ENCODE measurements at regions not wholly inside any gene's neighbourhood (a gene's known extent, or its start where the extent isn't known, plus 50 kb on each side); places are given as distances from the start of the nearest gene placed in this dataset.

GRCh38 chr9:118515947-118516346 lies 811.7 kb downstream of the TLR4 start:
- TF ChIP-seq TAF1 (IDR thresholded peaks at IDR 0.05; ENCODE audit: borderline replicate concordance, insufficient read depth, low read length): no peak
- TF ChIP-seq FOXP2 (optimal IDR thresholded peaks at IDR 0.05; ENCODE audit: borderline replicate concordance, extremely low read depth, extremely low read length, insufficient read depth): no peak
- no peak for TF ChIP-seq POLR2AphosphoS5 (IDR thresholded peaks at IDR 0.05; ENCODE audit: low read depth, low read length)
- TF ChIP-seq SIN3A (IDR thresholded peaks at IDR 0.05; ENCODE audit: borderline replicate concordance, insufficient read depth, low read length): no peak
- TF ChIP-seq REST (IDR thresholded peaks at IDR 0.05; ENCODE audit: insufficient read depth in 1 of 2, low read depth in 2 of 2, low read length in 2 of 2): no peak

- TF ChIP-seq POLR2AphosphoS5 (IDR thresholded peaks at IDR 0.05; ENCODE audit: low read depth, low read length): no peak
Measured at GRCh38 chr9:118521261-118521660, 817.1 kb downstream of the TLR4 start.

DNA sequence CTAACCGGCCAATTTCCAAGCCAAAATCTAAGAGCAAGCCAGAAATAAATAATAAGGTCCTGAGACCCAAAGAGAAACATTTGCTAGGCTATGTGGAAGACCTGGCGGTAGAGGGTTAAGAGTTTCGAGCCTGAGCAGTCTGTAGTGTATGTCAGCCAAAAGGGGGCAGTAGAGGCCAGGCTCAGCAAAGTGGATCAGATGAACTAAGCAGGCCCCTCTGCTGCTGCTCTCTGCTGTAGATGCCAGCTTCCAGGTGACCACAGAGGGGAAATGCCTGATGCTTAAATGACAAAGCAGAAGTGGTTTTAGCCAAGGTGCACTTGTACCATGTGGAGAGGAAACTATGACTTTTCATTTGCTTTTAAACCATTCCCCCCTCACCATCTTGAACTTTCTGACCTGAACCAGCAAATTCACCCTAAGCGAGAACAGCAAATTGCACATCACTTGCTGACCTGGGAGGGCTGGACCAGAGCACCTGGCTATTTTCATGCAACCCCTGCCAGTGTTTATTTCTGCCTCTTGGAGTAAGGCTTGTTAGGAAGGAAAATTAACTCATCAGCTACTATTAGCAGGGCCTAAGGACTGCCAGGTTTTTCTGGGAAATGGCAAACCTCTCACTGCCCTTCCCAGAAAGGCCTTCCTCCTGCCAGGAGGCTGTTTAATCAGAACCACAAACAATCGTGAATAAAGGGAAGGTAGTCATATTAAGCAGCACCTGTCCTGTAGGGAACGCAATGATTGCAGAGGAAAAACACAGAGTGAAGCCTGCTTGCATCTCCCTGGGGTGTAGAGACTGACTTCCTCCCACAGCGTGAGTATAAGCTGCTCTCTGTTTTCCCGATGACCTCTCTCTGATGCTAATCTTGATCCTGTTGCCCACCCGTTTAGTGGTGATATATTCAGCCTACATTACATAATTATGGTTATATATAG lies 818.2 kb downstream of the TLR4 start:
- no peak for TF ChIP-seq REST (IDR thresholded peaks at IDR 0.05; ENCODE audit: insufficient read depth in 1 of 2, low read depth in 2 of 2, low read length in 2 of 2)
- no peak for TF ChIP-seq SIN3A (IDR thresholded peaks at IDR 0.05; ENCODE audit: borderline replicate concordance, insufficient read depth, low read length)
- TF ChIP-seq POLR2AphosphoS5 (IDR thresholded peaks at IDR 0.05; ENCODE audit: low read depth, low read length): no peak
- no peak for TF ChIP-seq FOXP2 (optimal IDR thresholded peaks at IDR 0.05; ENCODE audit: borderline replicate concordance, extremely low read depth, extremely low read length, insufficient read depth)
- TF ChIP-seq TAF1 (IDR thresholded peaks at IDR 0.05; ENCODE audit: borderline replicate concordance, insufficient read depth, low read length): no peak

DNA sequence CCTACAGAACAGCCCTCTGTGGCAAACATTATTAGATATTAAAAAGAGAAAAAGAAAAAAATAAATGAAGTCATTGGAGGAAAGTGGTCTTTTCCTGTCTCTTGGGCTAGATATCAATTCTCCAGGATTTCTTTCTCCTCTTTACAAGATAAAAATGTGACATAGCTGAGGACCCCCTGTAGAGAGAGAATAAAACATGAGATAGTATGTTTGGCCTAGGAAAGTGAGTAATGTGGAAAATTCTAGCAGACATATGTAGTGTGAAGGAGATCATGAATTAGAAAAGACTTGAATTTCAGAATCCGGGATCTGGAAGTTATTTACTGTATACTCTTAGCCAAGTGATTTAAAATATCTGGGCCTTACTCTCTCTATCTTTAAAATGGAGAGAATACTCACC lies 823.1 kb downstream of the TLR4 start:
- no peak for TF ChIP-seq FOXP2 (optimal IDR thresholded peaks at IDR 0.05; ENCODE audit: borderline replicate concordance, extremely low read depth, extremely low read length, insufficient read depth)
- no peak for TF ChIP-seq TAF1 (IDR thresholded peaks at IDR 0.05; ENCODE audit: borderline replicate concordance, insufficient read depth, low read length)
- TF ChIP-seq SIN3A (IDR thresholded peaks at IDR 0.05; ENCODE audit: borderline replicate concordance, insufficient read depth, low read length): no peak
- no peak for TF ChIP-seq REST (IDR thresholded peaks at IDR 0.05; ENCODE audit: insufficient read depth in 1 of 2, low read depth in 2 of 2, low read length in 2 of 2)
- no peak for TF ChIP-seq POLR2AphosphoS5 (IDR thresholded peaks at IDR 0.05; ENCODE audit: low read depth, low read length)

DNA sequence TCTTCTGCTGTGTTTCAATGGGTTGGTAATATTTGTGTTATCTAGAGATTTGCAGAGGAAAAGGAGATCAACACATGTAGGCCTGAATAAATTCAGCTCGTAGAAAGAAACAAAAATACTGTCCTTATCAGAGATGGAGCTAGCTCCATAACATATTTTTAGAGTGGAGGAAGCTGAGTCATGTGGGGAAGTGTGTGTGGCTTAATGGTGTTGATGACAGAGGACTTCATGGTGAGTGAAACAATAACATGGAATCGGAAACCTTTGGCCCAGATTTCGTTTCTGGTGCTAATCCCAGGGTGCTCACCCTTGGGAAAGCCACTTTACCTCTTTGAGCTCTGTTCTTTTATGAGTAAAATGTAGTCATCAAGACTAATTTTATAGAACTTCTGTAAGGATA lies 825.0 kb downstream of the TLR4 start:
- TF ChIP-seq SIN3A (IDR thresholded peaks at IDR 0.05; ENCODE audit: borderline replicate concordance, insufficient read depth, low read length): no peak
- TF ChIP-seq TAF1 (IDR thresholded peaks at IDR 0.05; ENCODE audit: borderline replicate concordance, insufficient read depth, low read length): no peak
- TF ChIP-seq POLR2AphosphoS5 (IDR thresholded peaks at IDR 0.05; ENCODE audit: low read depth, low read length): no peak
- TF ChIP-seq REST (IDR thresholded peaks at IDR 0.05; ENCODE audit: insufficient read depth in 1 of 2, low read depth in 2 of 2, low read length in 2 of 2): no peak
- no peak for TF ChIP-seq FOXP2 (optimal IDR thresholded peaks at IDR 0.05; ENCODE audit: borderline replicate concordance, extremely low read depth, extremely low read length, insufficient read depth)
